C4-2B (cell line): ENCODE measurements at regions not wholly inside any gene's neighbourhood (a gene's known extent, or its start where the extent isn't known, plus 50 kb on each side); places are given as distances from the start of the nearest gene placed in this dataset.

ENCODE experiments used
- ZFX ChIP-seq: fragments of 450-650 bp; IDR thresholded peaks from 2 replicates; pipeline ENCODE4 v1.6.1; 2017
- TF ChIP-seq, protein P1 (sequence below): fragments of 450-650 bp; conservative IDR thresholded peaks from 2 replicates; pipeline ENCODE4 v1.5.1; 2017; ENCODE audit warnings: mild to moderate bottlenecking

DNA sequence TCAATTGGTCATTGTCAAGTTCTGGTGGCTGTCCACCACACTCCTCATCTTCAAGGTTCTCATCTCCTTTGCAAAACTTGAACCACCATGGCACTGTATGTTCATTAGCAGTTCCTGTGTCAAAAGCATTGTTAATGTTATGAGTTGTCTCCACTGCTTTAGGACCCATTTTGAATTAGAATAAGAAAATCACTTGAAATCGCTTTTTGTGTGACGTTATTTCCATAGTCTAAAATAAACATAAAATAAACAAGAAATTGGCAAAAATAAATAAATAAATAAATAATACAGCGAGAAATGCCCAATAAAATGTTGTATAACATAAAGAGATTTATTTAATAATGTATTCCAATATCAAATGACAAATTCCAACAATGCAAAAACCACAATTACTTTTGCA is 195.5 kb upstream of the CDC14C start:
- TF ChIP-seq, protein P1, sequence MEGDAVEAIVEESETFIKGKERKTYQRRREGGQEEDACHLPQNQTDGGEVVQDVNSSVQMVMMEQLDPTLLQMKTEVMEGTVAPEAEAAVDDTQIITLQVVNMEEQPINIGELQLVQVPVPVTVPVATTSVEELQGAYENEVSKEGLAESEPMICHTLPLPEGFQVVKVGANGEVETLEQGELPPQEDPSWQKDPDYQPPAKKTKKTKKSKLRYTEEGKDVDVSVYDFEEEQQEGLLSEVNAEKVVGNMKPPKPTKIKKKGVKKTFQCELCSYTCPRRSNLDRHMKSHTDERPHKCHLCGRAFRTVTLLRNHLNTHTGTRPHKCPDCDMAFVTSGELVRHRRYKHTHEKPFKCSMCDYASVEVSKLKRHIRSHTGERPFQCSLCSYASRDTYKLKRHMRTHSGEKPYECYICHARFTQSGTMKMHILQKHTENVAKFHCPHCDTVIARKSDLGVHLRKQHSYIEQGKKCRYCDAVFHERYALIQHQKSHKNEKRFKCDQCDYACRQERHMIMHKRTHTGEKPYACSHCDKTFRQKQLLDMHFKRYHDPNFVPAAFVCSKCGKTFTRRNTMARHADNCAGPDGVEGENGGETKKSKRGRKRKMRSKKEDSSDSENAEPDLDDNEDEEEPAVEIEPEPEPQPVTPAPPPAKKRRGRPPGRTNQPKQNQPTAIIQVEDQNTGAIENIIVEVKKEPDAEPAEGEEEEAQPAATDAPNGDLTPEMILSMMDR: no peak
- TF ChIP-seq ZFX: no peak
